HG02885 (cell line): ENCODE measurements at regions not wholly inside any gene's neighbourhood (a gene's known extent, or its start where the extent isn't known, plus 50 kb on each side); places are given as distances from the start of the nearest gene placed in this dataset.
"Not testable (repeated sequence)": the region's sequence is repeated elsewhere in the genome, so short reads cannot be mapped to it uniquely, and the experiment has no call there.

Source experiments
- ATAC-seq: cut with Tn5 transposase; IDR thresholded peaks from one replicate; pipeline ENCODE4 v1.9.1; 2021; ENCODE audit warnings: mild to moderate bottlenecking; ENCODE audit not compliant: unreplicated experiment, poor library complexity

GRCh38 chr18:78790960-78791359 lies 188.7 kb upstream of the SALL3 start:
- ATAC-seq = no peak

- no peak for ATAC-seq
Observed at GRCh38 chr18:78792094-78792493, 187.5 kb upstream of the SALL3 start.

- no peak for ATAC-seq
Observed at GRCh38 chr18:78792736-78793135, 186.9 kb upstream of the SALL3 start.

GRCh38 chr18:78793313-78794070 lies 186.1 kb upstream of the SALL3 start:
- ATAC-seq = no peak

- no peak for ATAC-seq
Observed at GRCh38 chr18:78794071-78794430, 185.6 kb upstream of the SALL3 start.

- ATAC-seq = no peak
Observed at GRCh38 chr18:78796693-78797455, 182.7 kb upstream of the SALL3 start.

- no peak for ATAC-seq
Observed at GRCh38 chr18:78797499-78797898, 182.1 kb upstream of the SALL3 start.

- no peak for ATAC-seq
Observed at GRCh38 chr18:78798402-78799175, 181.0 kb upstream of the SALL3 start.

GRCh38 chr18:78799382-78800089 lies 180.1 kb upstream of the SALL3 start:
- no peak for ATAC-seq

GRCh38 chr18:78800102-78800851 lies 179.3 kb upstream of the SALL3 start:
- not testable (repeated sequence) for ATAC-seq

GRCh38 chr18:78801011-78801410 lies 178.6 kb upstream of the SALL3 start:
- ATAC-seq = no peak

- no peak for ATAC-seq
Observed at GRCh38 chr18:78803104-78803503, 176.5 kb upstream of the SALL3 start.

GRCh38 chr18:78804206-78805030 lies 175.2 kb upstream of the SALL3 start:
- ATAC-seq = no peak

GRCh38 chr18:78805840-78806239 lies 173.8 kb upstream of the SALL3 start:
- ATAC-seq = no peak

- no peak for ATAC-seq
Observed at GRCh38 chr18:78807668-78808067, 171.9 kb upstream of the SALL3 start.

- no peak for ATAC-seq
Observed at GRCh38 chr18:78809845-78810244, 169.8 kb upstream of the SALL3 start.

- ATAC-seq = no peak
Observed at GRCh38 chr18:78810706-78811105, 168.9 kb upstream of the SALL3 start.

GRCh38 chr18:78812067-78812466 lies 167.6 kb upstream of the SALL3 start:
- no peak for ATAC-seq

GRCh38 chr18:78813156-78813555 lies 166.5 kb upstream of the SALL3 start:
- no peak for ATAC-seq
